H7 (cell line): ENCODE measurements at regions not wholly inside any gene's neighbourhood (a gene's known extent, or its start where the extent isn't known, plus 50 kb on each side); places are given as distances from the start of the nearest gene placed in this dataset.

Source experiments
- DNase-seq: peaks from one replicate; pipeline ENCODE4 v3.0.0; 2012
- H3K27me3 ChIP-seq: 2 replicates; pipeline ENCODE4 v1.6.0; 2011; ENCODE audit warnings: mild to moderate bottlenecking, low read length; ENCODE audit not compliant: control insufficient read depth, insufficient read depth
- H3K36me3 ChIP-seq: replicated peaks from 2 replicates; pipeline ENCODE4 v1.5.1; 2011; ENCODE audit warnings: low read length; ENCODE audit not compliant: control insufficient read depth, insufficient read depth
- H3K4me3 ChIP-seq: 2 replicates; pipeline ENCODE4 v1.5.1; 2011; ENCODE audit warnings: low read depth, mild to moderate bottlenecking, control low read depth, low read length, moderate library complexity; ENCODE audit not compliant: insufficient read depth

- H3K36me3 ChIP-seq: no peaks in the 10 kb centered on the region
- no peak overlapping the region for H3K4me3 ChIP-seq
- no peaks in the 10 kb centered on the region for H3K27me3 ChIP-seq
- peak; percentile 43 for DNase-seq
Observed at GRCh38 chr2:203646266-203646864, 60.1 kb upstream of the CD28 start.

DNA sequence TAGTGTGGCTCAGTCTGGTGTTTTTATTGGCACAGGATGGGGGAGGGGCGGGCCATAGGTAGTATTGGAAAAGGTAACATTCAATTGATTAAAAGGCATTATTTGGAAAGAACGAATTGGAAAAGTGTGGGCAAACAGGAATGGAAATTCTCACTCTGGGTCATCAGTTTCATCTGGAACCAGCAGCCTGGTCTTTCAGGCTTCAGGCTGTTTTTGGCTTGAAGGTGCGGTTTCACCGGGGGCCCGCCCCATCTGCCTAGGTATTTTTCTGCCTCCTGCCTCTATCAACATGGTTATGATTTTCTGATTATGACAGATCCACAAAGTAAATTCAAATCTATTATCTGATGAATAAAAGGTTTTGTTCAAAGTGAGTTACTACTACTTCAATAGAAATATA lies 59.5 kb upstream of the CD28 start:
- Histone ChIP-seq H3K4me3 (no peak overlapping the region), H3K27me3 (no peaks in the 10 kb centered on the region), H3K36me3 (no peaks in the 10 kb centered on the region)
- no peak for DNase-seq

GRCh38 chr2:203647579-203647978 lies 58.9 kb upstream of the CD28 start:
- DNase-seq: no peak
- Histone ChIP-seq H3K27me3 (no peaks in the 10 kb centered on the region), H3K36me3 (no peaks in the 10 kb centered on the region), H3K4me3 (no peak overlapping the region)

DNA sequence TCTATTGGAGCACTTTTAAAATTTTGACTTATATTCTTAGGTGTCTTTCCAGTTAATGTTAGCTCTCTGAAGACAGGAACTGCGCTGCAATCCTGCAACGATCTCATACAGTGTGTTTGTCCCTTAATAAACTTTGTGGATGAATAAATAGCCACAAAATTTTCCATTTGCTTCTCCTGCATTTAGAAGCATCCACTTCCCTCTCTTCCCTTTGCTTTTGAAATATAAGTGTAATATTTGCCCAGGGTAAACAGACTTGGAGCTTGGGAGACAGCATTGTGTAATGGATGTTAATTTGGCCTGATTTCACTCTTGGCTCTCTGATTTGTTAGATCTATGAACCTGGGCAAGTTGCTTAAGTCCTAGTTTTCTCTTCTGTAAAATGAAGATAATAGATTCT lies 58.2 kb upstream of the CD28 start:
- no peak overlapping the region for H3K4me3 ChIP-seq
- no peaks in the 10 kb centered on the region for H3K36me3 ChIP-seq
- no peak for DNase-seq
- no peaks in the 10 kb centered on the region for H3K27me3 ChIP-seq

DNA sequence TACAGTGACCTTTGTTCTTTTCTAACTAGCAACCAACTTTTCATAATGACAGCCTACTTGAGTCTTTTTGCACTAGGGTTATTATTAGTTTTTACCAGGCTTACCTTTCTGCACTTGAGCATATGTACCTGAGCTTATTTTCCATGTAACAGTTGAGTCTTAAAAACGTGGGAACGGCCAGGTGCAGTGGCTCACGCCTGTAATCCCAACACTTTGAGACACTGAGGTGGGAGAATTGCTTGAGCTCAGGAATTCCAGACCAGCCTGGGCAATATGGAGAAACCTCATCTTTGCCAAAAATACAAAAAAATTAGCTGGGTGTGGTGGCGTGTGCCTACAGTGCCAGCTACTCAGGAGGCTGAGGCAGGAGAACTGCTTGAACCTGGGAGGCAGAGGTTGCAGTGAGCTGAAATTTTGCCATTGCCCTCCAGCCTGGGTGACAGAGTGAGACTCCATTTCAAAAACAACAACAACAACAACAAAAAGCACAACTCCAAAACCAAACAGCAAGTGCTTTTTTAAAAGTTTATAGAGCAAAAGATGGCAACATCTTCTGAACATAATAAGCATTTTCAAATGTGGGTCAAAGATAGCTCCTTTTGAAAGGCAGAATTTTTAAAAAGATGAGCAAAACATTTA lies 57.1 kb upstream of the CD28 start:
- Histone ChIP-seq H3K4me3 (no peak overlapping the region), H3K36me3 (no peaks in the 10 kb centered on the region), H3K27me3 (no peaks in the 10 kb centered on the region)
- no peak for DNase-seq

DNA sequence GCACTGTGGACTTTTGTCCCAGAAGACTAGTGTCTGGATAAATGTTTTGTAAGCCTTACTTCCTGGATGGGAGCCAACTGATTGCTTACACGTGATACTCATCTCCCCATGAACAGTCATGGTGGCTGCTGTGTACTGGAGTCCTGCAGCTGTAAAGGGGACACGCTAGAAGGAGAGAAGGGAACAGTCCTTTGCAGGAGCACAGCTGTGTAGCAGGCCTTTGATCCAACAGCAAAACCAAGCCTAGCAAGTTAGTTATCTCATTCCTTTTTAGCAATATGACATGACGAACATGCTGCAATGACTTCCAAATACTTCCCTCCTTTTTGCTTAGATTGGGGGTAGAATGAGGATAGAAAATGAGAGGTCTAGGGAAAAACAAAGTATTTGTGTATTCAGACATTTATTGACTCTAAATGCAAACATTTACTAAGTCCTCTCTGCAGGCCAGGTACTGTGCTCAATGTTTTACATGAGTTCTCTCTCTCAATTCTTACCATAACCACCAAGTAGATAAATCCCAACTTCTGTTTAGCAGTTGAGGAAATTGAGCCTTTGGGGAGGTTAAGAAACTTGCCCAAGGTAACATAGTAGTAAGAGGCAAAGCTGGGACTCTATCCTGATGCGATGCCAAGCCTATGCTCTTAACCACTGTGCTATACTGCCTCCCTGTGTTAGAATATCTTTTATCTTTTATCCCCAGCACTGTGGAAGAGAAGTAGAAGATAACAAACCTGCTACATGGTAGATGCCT lies 55.4 kb upstream of the CD28 start:
- Histone ChIP-seq H3K4me3 (no peak overlapping the region), H3K36me3 (no peaks in the 10 kb centered on the region), H3K27me3 (no peaks in the 10 kb centered on the region)
- DNase-seq: no peak

- H3K27me3 ChIP-seq: no peaks in the 10 kb centered on the region
- no peak overlapping the region for H3K4me3 ChIP-seq
- DNase-seq: no peak
- no peaks in the 10 kb centered on the region for H3K36me3 ChIP-seq
Observed at GRCh38 chr2:203651621-203652020, 54.8 kb upstream of the CD28 start.

DNA sequence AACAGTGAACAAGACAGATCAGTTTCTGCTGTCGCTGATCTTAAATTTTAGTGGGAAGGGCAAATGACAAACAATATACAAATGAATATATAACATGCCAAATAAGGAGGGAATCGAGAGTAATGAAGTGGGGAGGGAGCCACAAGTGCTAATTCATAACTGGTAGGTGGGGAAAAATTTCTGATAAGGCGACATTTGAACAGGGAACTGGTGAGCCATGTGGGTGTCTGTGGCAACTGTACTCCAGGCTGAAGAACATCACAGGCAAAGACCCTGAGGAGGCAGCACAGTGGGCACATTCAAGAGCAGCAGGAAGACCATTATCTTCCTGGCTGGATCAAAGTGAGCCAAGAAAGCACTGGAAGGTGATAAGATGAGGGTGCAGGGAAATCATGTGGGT lies 51.6 kb upstream of the CD28 start:
- Histone ChIP-seq H3K4me3 (no peak overlapping the region), H3K27me3 (no peaks in the 10 kb centered on the region), H3K36me3 (no peaks in the 10 kb centered on the region)
- no peak for DNase-seq

DNA sequence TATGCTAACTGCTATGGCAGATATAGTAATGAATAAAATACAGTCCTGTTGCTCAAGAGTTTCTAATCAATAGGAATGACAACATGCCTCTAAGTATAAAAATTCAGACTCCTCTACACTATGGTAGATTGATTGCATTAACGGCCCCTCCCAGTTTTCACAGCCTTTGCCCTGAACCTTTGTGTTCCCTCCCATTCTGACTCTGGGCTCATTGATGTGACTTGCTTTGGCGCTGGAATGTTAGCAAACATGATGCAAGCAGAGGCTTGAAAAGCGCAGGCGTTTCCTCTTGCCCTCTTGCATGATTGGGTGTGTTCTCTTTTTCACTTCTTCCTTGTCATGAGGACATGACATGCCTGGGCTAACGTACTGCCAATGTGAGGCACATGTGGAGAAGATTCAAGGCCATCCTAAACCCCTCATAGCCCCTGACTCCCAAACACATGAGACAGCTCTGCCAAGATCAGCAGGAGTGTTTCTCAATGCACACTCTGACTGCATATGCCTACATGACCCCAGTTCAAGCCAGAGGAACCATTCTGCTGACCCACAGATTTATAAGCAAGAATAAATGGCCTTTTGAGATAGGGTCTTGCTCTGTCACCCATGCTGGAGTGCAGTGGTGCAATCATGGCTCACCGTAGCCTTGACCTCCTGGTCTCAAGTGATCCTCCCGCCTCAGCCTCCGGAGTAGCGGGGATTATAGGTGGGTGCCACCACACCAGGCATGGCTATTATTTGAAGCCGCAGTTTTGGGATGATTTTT lies 49.7 kb upstream of the CD28 start:
- H3K27me3 ChIP-seq: no peaks in the 10 kb centered on the region
- no peak for DNase-seq
- no peak overlapping the region for H3K4me3 ChIP-seq
- no peaks in the 10 kb centered on the region for H3K36me3 ChIP-seq
